ENCODE measurements at regions not wholly inside any gene's neighbourhood (a gene's known extent, or its start where the extent isn't known, plus 50 kb on each side); places are given as distances from the start of the nearest gene placed in this dataset.

GRCh38 chr16:5385811-5386210 is 288.2 kb upstream of the EEF2KMT start:
- Histone ChIP-seq H3K27ac (ENCODE audit: insufficient read depth, low read depth, low read length, poor library complexity, severe bottlenecking) (no peak overlapping the region), H3K4me1 (ENCODE audit: control insufficient read depth, insufficient read depth, low read length) (no peaks in the 10 kb centered on the region), H3K36me3 (ENCODE audit: control insufficient read depth, insufficient read depth, low read length) (no peaks in the 10 kb centered on the region), H3K4me3 (ENCODE audit: insufficient read depth, low read depth, low read length) (no peak overlapping the region), H3K9me3 (ENCODE audit: control insufficient read depth, low read length) (no peaks in the 10 kb centered on the region), H3K27me3 (ENCODE audit: control insufficient read depth, insufficient read depth, low read length, poor library complexity, severe bottlenecking) (no peaks in the 10 kb centered on the region)
- whole genome bisulfite sequencing, 2 experiments: 94% methylated on average over 3 of the region's 3 CpGs

- no peak overlapping the region for H3K4me3 ChIP-seq (ENCODE audit: insufficient read depth, low read depth, low read length)
- no peaks in the 10 kb centered on the region for H3K36me3 ChIP-seq (ENCODE audit: control insufficient read depth, insufficient read depth, low read length)
- no peak overlapping the region for H3K27ac ChIP-seq (ENCODE audit: insufficient read depth, low read depth, low read length, poor library complexity, severe bottlenecking)
- WGBS, 2 experiments: 83 to 92% methylated on average over 2 of the region's 2 CpGs
- H3K27me3 ChIP-seq (ENCODE audit: control insufficient read depth, insufficient read depth, low read length, poor library complexity, severe bottlenecking): no peaks in the 10 kb centered on the region
- H3K9me3 ChIP-seq (ENCODE audit: control insufficient read depth, low read length): no peaks in the 10 kb centered on the region
- no peaks in the 10 kb centered on the region for H3K4me1 ChIP-seq (ENCODE audit: control insufficient read depth, insufficient read depth, low read length)
Observed at GRCh38 chr16:5385115-5385514, 287.5 kb upstream of the EEF2KMT start.

GRCh38 chr16:5383737-5384136 is 286.1 kb upstream of the EEF2KMT start:
- Histone ChIP-seq H3K36me3 (ENCODE audit: control insufficient read depth, insufficient read depth, low read length) (no peaks in the 10 kb centered on the region), H3K27me3 (ENCODE audit: control insufficient read depth, insufficient read depth, low read length, poor library complexity, severe bottlenecking) (no peaks in the 10 kb centered on the region), H3K4me3 (ENCODE audit: insufficient read depth, low read depth, low read length) (no peak overlapping the region), H3K4me1 (ENCODE audit: control insufficient read depth, insufficient read depth, low read length) (no peaks in the 10 kb centered on the region), H3K9me3 (ENCODE audit: control insufficient read depth, low read length) (no peaks in the 10 kb centered on the region), H3K27ac (ENCODE audit: insufficient read depth, low read depth, low read length, poor library complexity, severe bottlenecking) (no peak overlapping the region)
- 91 to 95% methylated on average over 2 of the region's 2 CpGs for WGBS, 2 experiments

GRCh38 chr16:5382484-5382883 is 284.9 kb upstream of the EEF2KMT start:
- no peaks in the 10 kb centered on the region for H3K36me3 ChIP-seq (ENCODE audit: control insufficient read depth, insufficient read depth, low read length)
- no peaks in the 10 kb centered on the region for H3K4me1 ChIP-seq (ENCODE audit: control insufficient read depth, insufficient read depth, low read length)
- H3K27me3 ChIP-seq (ENCODE audit: control insufficient read depth, insufficient read depth, low read length, poor library complexity, severe bottlenecking): no peaks in the 10 kb centered on the region
- no peak overlapping the region for H3K27ac ChIP-seq (ENCODE audit: insufficient read depth, low read depth, low read length, poor library complexity, severe bottlenecking)
- 92 to 100% methylated on average over 3 to 4 of the region's 4 CpGs for WGBS, 2 experiments
- no peaks in the 10 kb centered on the region for H3K9me3 ChIP-seq (ENCODE audit: control insufficient read depth, low read length)
- H3K4me3 ChIP-seq (ENCODE audit: insufficient read depth, low read depth, low read length): no peak overlapping the region

GRCh38 chr16:5381481-5381880 is 283.9 kb upstream of the EEF2KMT start:
- WGBS, 2 experiments: 88 to 94% methylated on average over 3 of the region's 3 CpGs

GRCh38 chr16:5379954-5380353 is 282.4 kb upstream of the EEF2KMT start:
- H3K4me1 ChIP-seq (ENCODE audit: control insufficient read depth, insufficient read depth, low read length): no peaks in the 10 kb centered on the region
- no peaks in the 10 kb centered on the region for H3K27me3 ChIP-seq (ENCODE audit: control insufficient read depth, insufficient read depth, low read length, poor library complexity, severe bottlenecking)
- H3K36me3 ChIP-seq (ENCODE audit: control insufficient read depth, insufficient read depth, low read length): no peaks in the 10 kb centered on the region
- no peaks in the 10 kb centered on the region for H3K9me3 ChIP-seq (ENCODE audit: control insufficient read depth, low read length)
- no peak overlapping the region for H3K27ac ChIP-seq (ENCODE audit: insufficient read depth, low read depth, low read length, poor library complexity, severe bottlenecking)
- 92 to 94% methylated on average over 10 of the region's 10 CpGs for WGBS, 2 experiments
- H3K4me3 ChIP-seq (ENCODE audit: insufficient read depth, low read depth, low read length): no peak overlapping the region

More at GRCh38 chr16:5381481-5381880, 283.9 kb upstream of the EEF2KMT start:
- H3K4me1 ChIP-seq (ENCODE audit: control insufficient read depth, insufficient read depth, low read length): no peaks in the 10 kb centered on the region
- no peaks in the 10 kb centered on the region for H3K27me3 ChIP-seq (ENCODE audit: control insufficient read depth, insufficient read depth, low read length, poor library complexity, severe bottlenecking)
- H3K36me3 ChIP-seq (ENCODE audit: control insufficient read depth, insufficient read depth, low read length): no peaks in the 10 kb centered on the region
- no peak overlapping the region for H3K27ac ChIP-seq (ENCODE audit: insufficient read depth, low read depth, low read length, poor library complexity, severe bottlenecking)
- H3K9me3 ChIP-seq (ENCODE audit: control insufficient read depth, low read length): no peaks in the 10 kb centered on the region
- H3K4me3 ChIP-seq (ENCODE audit: insufficient read depth, low read depth, low read length): no peak overlapping the region

- no peak overlapping the region for H3K27ac ChIP-seq (ENCODE audit: insufficient read depth, low read depth, low read length, poor library complexity, severe bottlenecking)
- no peaks in the 10 kb centered on the region for H3K9me3 ChIP-seq (ENCODE audit: control insufficient read depth, low read length)
- WGBS, 2 experiments: 93 to 95% methylated on average over 4 of the region's 4 CpGs
- H3K4me3 ChIP-seq (ENCODE audit: insufficient read depth, low read depth, low read length): no peak overlapping the region
- H3K36me3 ChIP-seq (ENCODE audit: control insufficient read depth, insufficient read depth, low read length): no peaks in the 10 kb centered on the region
- no peaks in the 10 kb centered on the region for H3K4me1 ChIP-seq (ENCODE audit: control insufficient read depth, insufficient read depth, low read length)
- no peaks in the 10 kb centered on the region for H3K27me3 ChIP-seq (ENCODE audit: control insufficient read depth, insufficient read depth, low read length, poor library complexity, severe bottlenecking)
Observed at GRCh38 chr16:5378531-5378930, 280.9 kb upstream of the EEF2KMT start.

GRCh38 chr16:5377280-5377898 is 279.8 kb upstream of the EEF2KMT start:
- Histone ChIP-seq H3K27ac (ENCODE audit: insufficient read depth, low read depth, low read length, poor library complexity, severe bottlenecking) (no peak overlapping the region), H3K9me3 (ENCODE audit: control insufficient read depth, low read length) (no peaks in the 10 kb centered on the region), H3K36me3 (ENCODE audit: control insufficient read depth, insufficient read depth, low read length) (no peaks in the 10 kb centered on the region), H3K4me3 (ENCODE audit: insufficient read depth, low read depth, low read length) (no peak overlapping the region), H3K27me3 (ENCODE audit: control insufficient read depth, insufficient read depth, low read length, poor library complexity, severe bottlenecking) (no peaks in the 10 kb centered on the region), H3K4me1 (ENCODE audit: control insufficient read depth, insufficient read depth, low read length) (no peaks in the 10 kb centered on the region)
- 69 to 76% methylated on average over 10 of the region's 10 CpGs for WGBS, 2 experiments

GRCh38 chr16:5374184-5374583 is 276.6 kb upstream of the EEF2KMT start:
- no peak overlapping the region for H3K4me3 ChIP-seq (ENCODE audit: insufficient read depth, low read depth, low read length)
- H3K9me3 ChIP-seq (ENCODE audit: control insufficient read depth, low read length): no peaks in the 10 kb centered on the region
- 91 to 93% methylated on average over 4 of the region's 4 CpGs for WGBS, 2 experiments

GRCh38 chr16:5367951-5368350 is 270.4 kb upstream of the EEF2KMT start:
- WGBS, 2 experiments: 94 to 97% methylated on average over 7 of the region's 7 CpGs
- H3K4me1 ChIP-seq (ENCODE audit: control insufficient read depth, insufficient read depth, low read length): no peaks in the 10 kb centered on the region
- H3K4me3 ChIP-seq (ENCODE audit: insufficient read depth, low read depth, low read length): no peak overlapping the region
- H3K9me3 ChIP-seq (ENCODE audit: control insufficient read depth, low read length): no peaks in the 10 kb centered on the region
- H3K36me3 ChIP-seq (ENCODE audit: control insufficient read depth, insufficient read depth, low read length): no peaks in the 10 kb centered on the region
- H3K27ac ChIP-seq (ENCODE audit: insufficient read depth, low read depth, low read length, poor library complexity, severe bottlenecking): no peak overlapping the region
- no peaks in the 10 kb centered on the region for H3K27me3 ChIP-seq (ENCODE audit: control insufficient read depth, insufficient read depth, low read length, poor library complexity, severe bottlenecking)

More at GRCh38 chr16:5374184-5374583, 276.6 kb upstream of the EEF2KMT start:
- Histone ChIP-seq H3K36me3 (ENCODE audit: control insufficient read depth, insufficient read depth, low read length) (no peaks in the 10 kb centered on the region), H3K4me1 (ENCODE audit: control insufficient read depth, insufficient read depth, low read length) (no peaks in the 10 kb centered on the region), H3K27ac (ENCODE audit: insufficient read depth, low read depth, low read length, poor library complexity, severe bottlenecking) (no peak overlapping the region), H3K27me3 (ENCODE audit: control insufficient read depth, insufficient read depth, low read length, poor library complexity, severe bottlenecking) (no peaks in the 10 kb centered on the region)

GRCh38 chr16:5366126-5366525 is 268.5 kb upstream of the EEF2KMT start:
- Histone ChIP-seq H3K9me3 (ENCODE audit: control insufficient read depth, low read length) (no peaks in the 10 kb centered on the region), H3K27ac (ENCODE audit: insufficient read depth, low read depth, low read length, poor library complexity, severe bottlenecking) (no peak overlapping the region), H3K4me1 (ENCODE audit: control insufficient read depth, insufficient read depth, low read length) (no peaks in the 10 kb centered on the region), H3K4me3 (ENCODE audit: insufficient read depth, low read depth, low read length) (no peak overlapping the region), H3K27me3 (ENCODE audit: control insufficient read depth, insufficient read depth, low read length, poor library complexity, severe bottlenecking) (no peaks in the 10 kb centered on the region), H3K36me3 (ENCODE audit: control insufficient read depth, insufficient read depth, low read length) (no peaks in the 10 kb centered on the region)
- WGBS, 2 experiments: 89 to 92% methylated on average over 4 of the region's 4 CpGs
